ENCODE measurements at regions not wholly inside any gene's neighbourhood (a gene's known extent, or its start where the extent isn't known, plus 50 kb on each side); places are given as distances from the start of the nearest gene placed in this dataset.
"Not testable (repeated sequence)": the region's sequence is repeated elsewhere in the genome, so short reads cannot be mapped to it uniquely, and the experiment has no call there.

DNA sequence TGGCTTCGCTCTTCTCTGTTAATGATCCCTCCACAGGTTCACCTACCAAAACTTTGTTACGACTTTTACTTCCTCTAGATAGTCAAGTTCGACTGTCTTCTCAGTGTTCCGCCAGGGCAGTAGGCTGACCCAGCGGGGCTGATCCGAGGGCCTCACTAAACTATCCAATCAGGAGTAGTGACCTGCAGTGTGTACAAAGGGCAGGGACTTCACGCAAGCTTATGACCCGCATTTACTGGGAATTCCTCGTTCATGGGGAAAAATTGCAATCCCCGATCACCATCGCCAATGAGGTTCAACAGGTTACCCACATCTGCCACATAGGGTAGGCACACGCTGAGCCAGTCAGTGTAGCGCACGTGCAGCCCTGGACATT, 771.4 kb upstream of the DEFB115 start:
- Histone ChIP-seq H3K4me1 (ENCODE audit: control insufficient read depth, insufficient read depth, low read length) (no peaks in the 10 kb centered on the region), H2AFZ (ENCODE audit: control insufficient read depth, low read depth, low read length) (no peak overlapping the region), H3K36me3 (ENCODE audit: control insufficient read depth in 2 of 2, insufficient read depth in 2 of 2, low read length in 1 of 2) (no peaks in the 10 kb centered on the region), H3K9me3 (replicated peaks; ENCODE audit: control insufficient read depth, insufficient read depth, low read length) (no peaks in the 10 kb centered on the region; the same call in 2 of the 3 replicates), H3K4me2 (ENCODE audit: control insufficient read depth, insufficient read depth) (no peak overlapping the region), H3K4me3 (no peak overlapping the region), H4K20me1 (ENCODE audit: control insufficient read depth, insufficient read depth) (no peaks in the 10 kb centered on the region), H3K27me3 (replicated peaks in 1 of 2; ENCODE audit: control insufficient read depth in 2 of 2, insufficient read depth in 2 of 2, low read length in 1 of 2) (no peaks in the 10 kb centered on the region), H3K27ac (ENCODE audit: control insufficient read depth, insufficient read depth) (no peak overlapping the region), H3K79me2 (ENCODE audit: control insufficient read depth, insufficient read depth, low read length) (no peaks in the 10 kb centered on the region), H3K9ac (ENCODE audit: control insufficient read depth, insufficient read depth, low read length) (no peak overlapping the region)
- ATAC-seq, result no peak
- DNase-seq (ENCODE audit: low read depth, low spot score), result no peak
- BruUV-seq (replicated peaks), result no TSS peak
- SMC1A ChIA-PET (ENCODE audit: uncharacterized antibody, unreplicated experiment), result no interaction called here
- 64% methylated on average over 12 of the region's 14 CpGs for WGBS (ENCODE audit: insufficient coverage, insufficient replicate concordance, low lambda C conversion rate, missing lambda C conversion rate)
- intact Hi-C loops (cut with micrococcal nuclease; ENCODE audit: unreplicated experiment) (no loop called here), in situ Hi-C loops (cut with MboI) (no loop called here)
- FAIRE-seq, result no peak
- TF ChIP-seq CBX3 (IDR thresholded peaks at IDR 0.05; ENCODE audit: borderline replicate concordance, low read depth) (no peak), NFYA (IDR thresholded peaks at IDR 0.05; ENCODE audit: borderline replicate concordance, low read depth, low read length) (no peak), IKZF1 (conservative IDR thresholded peaks at IDR 0.05) (no peak), CHD1 (IDR thresholded peaks at IDR 0.05; ENCODE audit: low read depth, low read length) (no peak), SMAD5 (IDR thresholded peaks at IDR 0.05; ENCODE audit: low read depth) (no peak), NFXL1 (IDR thresholded peaks at IDR 0.05; ENCODE audit: borderline replicate concordance) (no peak), ZNF274 (IDR thresholded peaks at IDR 0.05; ENCODE audit: insufficient read depth, insufficient read length) (no peak), IKZF2 (IDR thresholded peaks at IDR 0.05) (no peak), RELA (IDR thresholded peaks at IDR 0.05; ENCODE audit: borderline replicate concordance, partially characterized antibody) (no peak), SMC3 (IDR thresholded peaks at IDR 0.05; ENCODE audit: borderline replicate concordance, low read length) (no peak)
- TF ChIP-seq, protein P1, sequence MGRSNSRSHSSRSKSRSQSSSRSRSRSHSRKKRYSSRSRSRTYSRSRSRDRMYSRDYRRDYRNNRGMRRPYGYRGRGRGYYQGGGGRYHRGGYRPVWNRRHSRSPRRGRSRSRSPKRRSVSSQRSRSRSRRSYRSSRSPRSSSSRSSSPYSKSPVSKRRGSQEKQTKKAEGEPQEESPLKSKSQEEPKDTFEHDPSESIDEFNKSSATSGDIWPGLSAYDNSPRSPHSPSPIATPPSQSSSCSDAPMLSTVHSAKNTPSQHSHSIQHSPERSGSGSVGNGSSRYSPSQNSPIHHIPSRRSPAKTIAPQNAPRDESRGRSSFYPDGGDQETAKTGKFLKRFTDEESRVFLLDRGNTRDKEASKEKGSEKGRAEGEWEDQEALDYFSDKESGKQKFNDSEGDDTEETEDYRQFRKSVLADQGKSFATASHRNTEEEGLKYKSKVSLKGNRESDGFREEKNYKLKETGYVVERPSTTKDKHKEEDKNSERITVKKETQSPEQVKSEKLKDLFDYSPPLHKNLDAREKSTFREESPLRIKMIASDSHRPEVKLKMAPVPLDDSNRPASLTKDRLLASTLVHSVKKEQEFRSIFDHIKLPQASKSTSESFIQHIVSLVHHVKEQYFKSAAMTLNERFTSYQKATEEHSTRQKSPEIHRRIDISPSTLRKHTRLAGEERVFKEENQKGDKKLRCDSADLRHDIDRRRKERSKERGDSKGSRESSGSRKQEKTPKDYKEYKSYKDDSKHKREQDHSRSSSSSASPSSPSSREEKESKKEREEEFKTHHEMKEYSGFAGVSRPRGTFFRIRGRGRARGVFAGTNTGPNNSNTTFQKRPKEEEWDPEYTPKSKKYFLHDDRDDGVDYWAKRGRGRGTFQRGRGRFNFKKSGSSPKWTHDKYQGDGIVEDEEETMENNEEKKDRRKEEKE (IDR thresholded peaks at IDR 0.05), result no peak
- TF ChIP-seq, protein P2, sequence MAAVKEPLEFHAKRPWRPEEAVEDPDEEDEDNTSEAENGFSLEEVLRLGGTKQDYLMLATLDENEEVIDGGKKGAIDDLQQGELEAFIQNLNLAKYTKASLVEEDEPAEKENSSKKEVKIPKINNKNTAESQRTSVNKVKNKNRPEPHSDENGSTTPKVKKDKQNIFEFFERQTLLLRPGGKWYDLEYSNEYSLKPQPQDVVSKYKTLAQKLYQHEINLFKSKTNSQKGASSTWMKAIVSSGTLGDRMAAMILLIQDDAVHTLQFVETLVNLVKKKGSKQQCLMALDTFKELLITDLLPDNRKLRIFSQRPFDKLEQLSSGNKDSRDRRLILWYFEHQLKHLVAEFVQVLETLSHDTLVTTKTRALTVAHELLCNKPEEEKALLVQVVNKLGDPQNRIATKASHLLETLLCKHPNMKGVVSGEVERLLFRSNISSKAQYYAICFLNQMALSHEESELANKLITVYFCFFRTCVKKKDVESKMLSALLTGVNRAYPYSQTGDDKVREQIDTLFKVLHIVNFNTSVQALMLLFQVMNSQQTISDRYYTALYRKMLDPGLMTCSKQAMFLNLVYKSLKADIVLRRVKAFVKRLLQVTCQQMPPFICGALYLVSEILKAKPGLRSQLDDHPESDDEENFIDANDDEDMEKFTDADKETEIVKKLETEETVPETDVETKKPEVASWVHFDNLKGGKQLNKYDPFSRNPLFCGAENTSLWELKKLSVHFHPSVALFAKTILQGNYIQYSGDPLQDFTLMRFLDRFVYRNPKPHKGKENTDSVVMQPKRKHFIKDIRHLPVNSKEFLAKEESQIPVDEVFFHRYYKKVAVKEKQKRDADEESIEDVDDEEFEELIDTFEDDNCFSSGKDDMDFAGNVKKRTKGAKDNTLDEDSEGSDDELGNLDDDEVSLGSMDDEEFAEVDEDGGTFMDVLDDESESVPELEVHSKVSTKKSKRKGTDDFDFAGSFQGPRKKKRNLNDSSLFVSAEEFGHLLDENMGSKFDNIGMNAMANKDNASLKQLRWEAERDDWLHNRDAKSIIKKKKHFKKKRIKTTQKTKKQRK (IDR thresholded peaks at IDR 0.05; ENCODE audit: low read depth, low read length), result no peak
- TF ChIP-seq, protein P3, sequence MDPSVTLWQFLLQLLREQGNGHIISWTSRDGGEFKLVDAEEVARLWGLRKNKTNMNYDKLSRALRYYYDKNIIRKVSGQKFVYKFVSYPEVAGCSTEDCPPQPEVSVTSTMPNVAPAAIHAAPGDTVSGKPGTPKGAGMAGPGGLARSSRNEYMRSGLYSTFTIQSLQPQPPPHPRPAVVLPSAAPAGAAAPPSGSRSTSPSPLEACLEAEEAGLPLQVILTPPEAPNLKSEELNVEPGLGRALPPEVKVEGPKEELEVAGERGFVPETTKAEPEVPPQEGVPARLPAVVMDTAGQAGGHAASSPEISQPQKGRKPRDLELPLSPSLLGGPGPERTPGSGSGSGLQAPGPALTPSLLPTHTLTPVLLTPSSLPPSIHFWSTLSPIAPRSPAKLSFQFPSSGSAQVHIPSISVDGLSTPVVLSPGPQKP (IDR thresholded peaks at IDR 0.05; ENCODE audit: low read depth, low read length), result no peak
- POLR2A ChIA-PET, result no interaction called here
- RAD21 ChIA-PET (ENCODE audit: unreplicated experiment), result no interaction called here
- CTCF ChIA-PET, result no interaction called here

DNA sequence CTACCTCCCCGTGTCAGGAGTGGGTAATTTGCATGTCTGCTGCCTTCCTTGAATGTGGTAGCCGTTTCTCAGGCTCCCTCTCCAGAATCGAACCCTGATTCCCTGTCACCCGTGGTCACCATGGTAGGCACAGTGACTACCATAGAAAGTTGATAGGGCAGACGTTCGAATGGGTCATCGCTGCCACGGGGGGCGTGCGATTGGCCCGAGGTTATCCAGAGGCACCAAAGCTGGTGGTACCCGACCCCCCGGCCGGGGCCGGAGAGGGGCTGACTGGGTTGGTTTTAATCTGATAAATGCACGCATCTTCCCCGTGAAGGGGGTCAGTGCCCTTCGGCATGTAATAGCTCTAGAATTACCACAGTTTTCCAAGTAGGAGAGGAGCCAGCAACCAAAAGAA, 770.0 kb upstream of the DEFB115 start:
- POLR2A ChIA-PET; H3K4me2 ChIP-seq (ENCODE audit: control insufficient read depth, insufficient read depth); H2AFZ ChIP-seq (ENCODE audit: control insufficient read depth, low read depth, low read length); in situ Hi-C loops (cut with MboI); H3K4me3 ChIP-seq; DNase-seq (ENCODE audit: low read depth, low spot score); RAD21 ChIA-PET (ENCODE audit: unreplicated experiment); H3K4me1 ChIP-seq (ENCODE audit: control insufficient read depth, insufficient read depth, low read length); SMC1A ChIA-PET (ENCODE audit: uncharacterized antibody, unreplicated experiment); H3K27me3 ChIP-seq (replicated peaks in 1 of 2; ENCODE audit: control insufficient read depth in 2 of 2, insufficient read depth in 2 of 2, low read length in 1 of 2); ATAC-seq; BruUV-seq (replicated peaks); H3K36me3 ChIP-seq (ENCODE audit: control insufficient read depth in 2 of 2, insufficient read depth in 2 of 2, low read length in 1 of 2); H3K79me2 ChIP-seq (ENCODE audit: control insufficient read depth, insufficient read depth, low read length); CTCF ChIA-PET; intact Hi-C loops (cut with micrococcal nuclease; ENCODE audit: unreplicated experiment); FAIRE-seq; H3K9ac ChIP-seq (ENCODE audit: control insufficient read depth, insufficient read depth, low read length); H4K20me1 ChIP-seq (ENCODE audit: control insufficient read depth, insufficient read depth); H3K9me3 ChIP-seq (replicated peaks; ENCODE audit: control insufficient read depth, insufficient read depth, low read length); H3K27ac ChIP-seq (ENCODE audit: control insufficient read depth, insufficient read depth): not testable (repeated sequence)
- 47% methylated on average over 16 of the region's 18 CpGs for WGBS (ENCODE audit: insufficient coverage, insufficient replicate concordance, low lambda C conversion rate, missing lambda C conversion rate)
